NB4 (cell line): ENCODE measurements at regions not wholly inside any gene's neighbourhood (a gene's known extent, or its start where the extent isn't known, plus 50 kb on each side); places are given as distances from the start of the nearest gene placed in this dataset.
A peak's percentile ranks its signal among the peaks of the same experiment; 100 is the strongest.

Source experiments
- DNase-seq: peaks from one replicate; pipeline ENCODE4 v3.0.0; 2010; ENCODE audit warnings: low read depth
- H3K4me3 ChIP-seq: one replicate; pipeline ENCODE4 v1.5.1; 2011; ENCODE audit warnings: mild to moderate bottlenecking, low read depth, low read length, moderate library complexity
- CTCF ChIP-seq: IDR thresholded peaks from one replicate; pipeline ENCODE4 v1.5.1; 2012; ENCODE audit warnings: low read depth, low read length
- MYC ChIP-seq: IDR thresholded peaks from 2 replicates; pipeline ENCODE4 v1.6.1; 2011; ENCODE audit warnings: low read depth, low read length
- POLR2A ChIP-seq: IDR thresholded peaks from 2 replicates; pipeline ENCODE4 v1.6.1; 2011; ENCODE audit warnings: mild to moderate bottlenecking; ENCODE audit not compliant: insufficient read length; ENCODE audit errors: extremely low read depth
- TF ChIP-seq, protein P1 (sequence below): IDR thresholded peaks from 2 replicates; pipeline ENCODE4 v1.6.1; 2011; ENCODE audit warnings: low read depth, low read length

- no peak for DNase-seq
- TF ChIP-seq, protein P1, sequence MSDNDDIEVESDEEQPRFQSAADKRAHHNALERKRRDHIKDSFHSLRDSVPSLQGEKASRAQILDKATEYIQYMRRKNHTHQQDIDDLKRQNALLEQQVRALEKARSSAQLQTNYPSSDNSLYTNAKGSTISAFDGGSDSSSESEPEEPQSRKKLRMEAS, result no peak
- TF ChIP-seq MYC (no peak), POLR2A (no peak), CTCF (no peak)
- no peak overlapping the region for H3K4me3 ChIP-seq
Measured at GRCh38 chr11:29260939-29261705, 755.7 kb downstream of the KCNA4 start.

- TF ChIP-seq POLR2A (no peak), MYC (no peak), CTCF (no peak)
- TF ChIP-seq, protein P1, result no peak
- no peak for DNase-seq
- H3K4me3 ChIP-seq, result no peak overlapping the region
Measured at GRCh38 chr11:29258411-29258810, 758.4 kb downstream of the KCNA4 start.

DNA sequence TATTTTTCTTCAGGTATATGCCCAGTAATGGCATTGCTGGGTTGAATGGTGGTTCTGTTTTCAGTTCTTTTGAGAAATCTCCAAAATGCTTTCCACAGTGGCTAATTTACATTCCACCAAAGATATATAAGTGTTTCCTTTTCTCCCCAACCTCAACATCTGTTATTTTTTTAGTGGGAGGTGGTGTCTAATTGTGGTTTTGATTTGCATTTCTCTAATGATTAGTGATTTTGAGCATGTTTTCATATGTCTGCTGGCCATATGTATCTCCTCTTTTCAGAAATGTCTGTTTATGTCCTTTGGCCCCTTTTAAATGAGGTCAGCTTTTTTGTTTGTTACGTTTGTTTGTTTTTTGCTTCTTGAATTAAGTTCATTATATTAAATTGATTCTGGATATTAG, 760.2 kb downstream of the KCNA4 start:
- TF ChIP-seq CTCF (no peak), POLR2A (no peak), MYC (no peak)
- TF ChIP-seq, protein P1, result no peak
- no peak for DNase-seq
- no peak overlapping the region for H3K4me3 ChIP-seq

DNA sequence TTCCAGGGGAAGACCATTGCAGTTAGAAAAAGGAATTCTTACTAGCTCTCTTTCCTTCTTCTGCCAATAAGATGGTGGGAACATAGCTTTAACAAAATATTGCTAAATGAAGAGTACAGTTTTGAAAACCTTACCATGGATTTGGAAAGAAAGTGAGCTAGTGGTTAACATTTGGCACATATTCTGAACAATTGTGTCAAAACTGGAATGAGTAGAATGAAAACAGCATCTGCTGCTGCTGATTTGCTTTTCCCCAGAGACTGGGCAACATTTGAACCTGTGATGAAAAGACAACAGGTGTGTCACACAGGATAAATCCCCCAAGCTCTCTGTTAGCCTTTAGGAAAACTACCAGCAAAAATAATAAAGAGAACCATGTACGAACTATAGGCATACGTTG, 761.4 kb downstream of the KCNA4 start:
- TF ChIP-seq CTCF (no peak), POLR2A (no peak), MYC (no peak)
- TF ChIP-seq, protein P1, result no peak
- no peak for DNase-seq
- no peak overlapping the region for H3K4me3 ChIP-seq

- no peak for TF ChIP-seq MYC
- no peak for TF ChIP-seq CTCF
- TF ChIP-seq POLR2A, result no peak
- TF ChIP-seq, protein P1, result no peak
- no peak overlapping the region for H3K4me3 ChIP-seq
- peak; percentile 25 for DNase-seq
Measured at GRCh38 chr11:29251738-29252137, 765.1 kb downstream of the KCNA4 start.
